ENCODE measurements at regions not wholly inside any gene's neighbourhood (a gene's known extent, or its start where the extent isn't known, plus 50 kb on each side); places are given as distances from the start of the nearest gene placed in this dataset.
"Not testable (repeated sequence)": the region's sequence is repeated elsewhere in the genome, so short reads cannot be mapped to it uniquely, and the experiment has no call there.

- no peak for ATAC-seq
These were observed 182.3 kb downstream of the IRX2 start for GRCh38 chr5:2569176-2569575.

- ATAC-seq, result no peak
These were observed 185.2 kb downstream of the IRX2 start for GRCh38 chr5:2566284-2566683.

- ATAC-seq, result no peak
These were observed 186.3 kb downstream of the IRX2 start for GRCh38 chr5:2565147-2565546.

- no peak for ATAC-seq
These were observed 188.4 kb downstream of the IRX2 start for GRCh38 chr5:2563046-2563445.

- peak; percentile 11 for ATAC-seq
These were observed 189.4 kb downstream of the IRX2 start for GRCh38 chr5:2562036-2562435.

- no peak for ATAC-seq
These were observed 191.0 kb downstream of the IRX2 start for GRCh38 chr5:2560435-2560834.

- no peak for ATAC-seq
These were observed 194.0 kb downstream of the IRX2 start for GRCh38 chr5:2557435-2557834.

GRCh38 chr5:2556375-2556966, 195.0 kb downstream of the IRX2 start:
- no peak for ATAC-seq

- no peak for ATAC-seq
These were observed 197.9 kb downstream of the IRX2 start for GRCh38 chr5:2553611-2554010.

- no peak for ATAC-seq
These were observed 201.0 kb downstream of the IRX2 start for GRCh38 chr5:2550509-2550908.

- no peak for ATAC-seq
These were observed 201.6 kb downstream of the IRX2 start for GRCh38 chr5:2549900-2550299.

GRCh38 chr5:2549354-2549753, 202.1 kb downstream of the IRX2 start:
- no peak for ATAC-seq

- no peak for ATAC-seq
These were observed 204.5 kb downstream of the IRX2 start for GRCh38 chr5:2546938-2547337.

- no peak for ATAC-seq
These were observed 207.5 kb downstream of the IRX2 start for GRCh38 chr5:2544003-2544402.

- ATAC-seq, result no peak
These were observed 208.7 kb downstream of the IRX2 start for GRCh38 chr5:2542821-2543220.

- ATAC-seq, result no peak
These were observed 209.5 kb downstream of the IRX2 start for GRCh38 chr5:2542026-2542425.

- ATAC-seq, result no peak
These were observed 213.3 kb downstream of the IRX2 start for GRCh38 chr5:2538169-2538568.

- ATAC-seq, result no peak
These were observed 213.9 kb downstream of the IRX2 start for GRCh38 chr5:2537378-2538145.

- no peak for ATAC-seq
These were observed 214.7 kb downstream of the IRX2 start for GRCh38 chr5:2536632-2537377.

- ATAC-seq, result no peak
These were observed 216.5 kb downstream of the IRX2 start for GRCh38 chr5:2534970-2535369.

GRCh38 chr5:2534251-2534650, 217.2 kb downstream of the IRX2 start:
- no peak for ATAC-seq

GRCh38 chr5:2533848-2534247, 217.6 kb downstream of the IRX2 start:
- not testable (repeated sequence) for ATAC-seq

- ATAC-seq, result no peak
These were observed 218.7 kb downstream of the IRX2 start for GRCh38 chr5:2532809-2533208.

GRCh38 chr5:2531318-2531717, 220.2 kb downstream of the IRX2 start:
- ATAC-seq, result no peak
